ENCODE measurements at regions not wholly inside any gene's neighbourhood (a gene's known extent, or its start where the extent isn't known, plus 50 kb on each side); places are given as distances from the start of the nearest gene placed in this dataset.
"Not testable (repeated sequence)": the region's sequence is repeated elsewhere in the genome, so short reads cannot be mapped to it uniquely, and the experiment has no call there.

DNA sequence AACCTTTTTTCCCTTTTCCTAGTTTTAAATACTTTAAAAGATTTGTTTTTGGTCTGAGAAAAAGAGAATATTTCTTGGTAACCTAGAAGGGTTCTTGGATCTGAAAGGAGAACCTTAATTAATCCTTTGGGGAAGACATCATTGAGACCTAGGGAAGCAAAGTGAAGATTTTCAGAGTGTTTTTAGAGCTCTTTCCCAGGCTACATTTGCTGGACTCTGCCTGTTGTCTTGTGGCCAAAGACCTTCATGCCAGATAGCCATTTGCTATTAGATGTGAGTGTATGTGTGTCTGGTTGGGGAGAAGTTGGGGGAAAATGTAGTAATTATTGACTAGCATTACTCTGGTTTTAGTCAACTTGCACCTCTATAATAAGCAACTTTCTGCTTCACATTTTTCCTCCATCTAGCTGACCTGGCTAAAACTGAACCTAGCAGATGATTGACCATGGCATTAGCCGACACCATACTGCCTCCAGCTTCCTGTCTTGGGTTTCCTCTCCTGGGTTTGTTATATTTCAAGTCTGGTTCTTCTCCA, 239.1 kb downstream of the USP25 start:
- no peaks in the 10 kb centered on the region for H3K4me1 ChIP-seq (ENCODE audit: control insufficient read depth in 2 of 2, insufficient read depth in 2 of 2, low read length in 2 of 2)
- H3K27me3 ChIP-seq (ENCODE audit: control insufficient read depth in 2 of 2, insufficient read depth in 1 of 2, low read length in 1 of 2): no peaks in the 10 kb centered on the region
- no peak for DNase-seq (ENCODE audit: low read depth in 6 of 9, low spot score in 9 of 9)
- no peak overlapping the region for H3K4me3 ChIP-seq (ENCODE audit: low read length in 2 of 2)
- WGBS: 89% methylated on average over 1 of the region's 1 CpG
- H3K27ac ChIP-seq (ENCODE audit: low read depth in 1 of 2, low read length in 1 of 2): no peak overlapping the region
- H3K36me3 ChIP-seq (ENCODE audit: control insufficient read depth in 2 of 2, insufficient read depth in 2 of 2, low read length in 1 of 2): no peaks in the 10 kb centered on the region
- no peaks in the 10 kb centered on the region for H3K9me3 ChIP-seq (ENCODE audit: control insufficient read depth in 2 of 2, insufficient read depth in 1 of 2, low read length in 1 of 2)

DNA sequence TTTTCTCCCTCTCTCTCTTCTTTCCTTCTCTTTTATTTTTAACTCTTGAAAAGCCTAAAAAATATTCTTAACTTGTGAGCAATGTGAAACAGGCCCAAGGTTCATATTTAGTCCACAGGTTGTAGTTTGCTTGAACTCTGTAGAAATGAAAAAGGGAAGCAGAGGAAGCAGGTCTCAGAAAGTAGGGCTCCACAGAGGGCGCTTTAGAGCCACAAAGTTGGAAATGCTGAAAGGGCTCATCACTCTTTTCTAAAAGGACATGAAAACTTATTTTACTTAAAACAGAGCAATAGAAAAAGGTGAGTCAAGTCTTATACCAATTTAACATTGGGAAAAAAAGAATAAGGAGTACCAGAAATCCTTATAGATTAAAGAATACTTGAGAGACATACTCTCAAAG, 247.0 kb downstream of the USP25 start:
- no peaks in the 10 kb centered on the region for H3K9me3 ChIP-seq (ENCODE audit: control insufficient read depth in 2 of 2, insufficient read depth in 1 of 2, low read length in 1 of 2)
- WGBS: 84% methylated on average over 1 of the region's 1 CpG
- H3K4me3 ChIP-seq (ENCODE audit: low read length in 2 of 2): no peak overlapping the region
- DNase-seq (ENCODE audit: low read depth in 6 of 9, low spot score in 9 of 9): no peak
- H3K36me3 ChIP-seq (ENCODE audit: control insufficient read depth in 2 of 2, insufficient read depth in 2 of 2, low read length in 1 of 2): no peaks in the 10 kb centered on the region
- no peak overlapping the region for H3K27ac ChIP-seq (ENCODE audit: low read depth in 1 of 2, low read length in 1 of 2)
- no peaks in the 10 kb centered on the region for H3K27me3 ChIP-seq (ENCODE audit: control insufficient read depth in 2 of 2, insufficient read depth in 1 of 2, low read length in 1 of 2)
- no peaks in the 10 kb centered on the region for H3K4me1 ChIP-seq (ENCODE audit: control insufficient read depth in 2 of 2, insufficient read depth in 2 of 2, low read length in 2 of 2)

- Histone ChIP-seq H3K36me3 (ENCODE audit: control insufficient read depth in 2 of 2, insufficient read depth in 2 of 2, low read length in 1 of 2) (no peaks in the 10 kb centered on the region), H3K4me1 (ENCODE audit: control insufficient read depth in 2 of 2, insufficient read depth in 2 of 2, low read length in 2 of 2) (no peaks in the 10 kb centered on the region), H3K9me3 (ENCODE audit: control insufficient read depth in 2 of 2, insufficient read depth in 1 of 2, low read length in 1 of 2) (no peaks in the 10 kb centered on the region), H3K27ac (ENCODE audit: low read depth in 1 of 2, low read length in 1 of 2) (no peak overlapping the region), H3K27me3 (ENCODE audit: control insufficient read depth in 2 of 2, insufficient read depth in 1 of 2, low read length in 1 of 2) (no peaks in the 10 kb centered on the region), H3K4me3 (ENCODE audit: low read length in 2 of 2) (no peak overlapping the region)
- no peak for DNase-seq (ENCODE audit: low read depth in 6 of 9, low spot score in 9 of 9)
- 89% methylated on average over 3 of the region's 3 CpGs for WGBS
Measured at GRCh38 chr21:15978215-15978738, 248.5 kb downstream of the USP25 start.

DNA sequence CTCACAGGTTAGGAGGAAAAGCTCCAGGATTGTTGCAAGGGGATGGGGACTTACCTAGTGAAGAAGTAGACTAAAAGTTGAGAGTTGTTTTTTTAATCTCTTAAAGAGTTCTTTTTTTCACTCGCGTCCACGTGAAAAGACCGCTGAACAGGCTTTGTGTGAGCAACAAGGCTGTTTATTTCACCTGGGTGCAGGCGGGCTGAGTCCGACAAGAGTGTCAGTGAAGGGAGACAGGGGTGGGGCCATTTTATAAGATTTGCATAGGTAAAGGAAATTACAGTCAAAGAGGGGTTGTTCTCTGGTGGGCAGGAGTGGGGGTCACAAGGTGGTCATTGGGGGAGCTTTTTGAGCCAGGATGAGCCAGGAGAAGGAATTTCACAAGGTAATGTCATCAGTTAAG, 249.7 kb downstream of the USP25 start:
- not testable (repeated sequence) for H3K9me3 ChIP-seq (ENCODE audit: control insufficient read depth in 2 of 2, insufficient read depth in 1 of 2, low read length in 1 of 2); H3K27me3 ChIP-seq (ENCODE audit: control insufficient read depth in 2 of 2, insufficient read depth in 1 of 2, low read length in 1 of 2); H3K36me3 ChIP-seq (ENCODE audit: control insufficient read depth in 2 of 2, insufficient read depth in 2 of 2, low read length in 1 of 2); H3K4me1 ChIP-seq (ENCODE audit: control insufficient read depth in 2 of 2, insufficient read depth in 2 of 2, low read length in 2 of 2); H3K4me3 ChIP-seq (ENCODE audit: low read length in 2 of 2); H3K27ac ChIP-seq (ENCODE audit: low read depth in 1 of 2, low read length in 1 of 2); DNase-seq (ENCODE audit: low read depth in 6 of 9, low spot score in 9 of 9)
- WGBS: 98% methylated on average over 6 of the region's 6 CpGs

DNA sequence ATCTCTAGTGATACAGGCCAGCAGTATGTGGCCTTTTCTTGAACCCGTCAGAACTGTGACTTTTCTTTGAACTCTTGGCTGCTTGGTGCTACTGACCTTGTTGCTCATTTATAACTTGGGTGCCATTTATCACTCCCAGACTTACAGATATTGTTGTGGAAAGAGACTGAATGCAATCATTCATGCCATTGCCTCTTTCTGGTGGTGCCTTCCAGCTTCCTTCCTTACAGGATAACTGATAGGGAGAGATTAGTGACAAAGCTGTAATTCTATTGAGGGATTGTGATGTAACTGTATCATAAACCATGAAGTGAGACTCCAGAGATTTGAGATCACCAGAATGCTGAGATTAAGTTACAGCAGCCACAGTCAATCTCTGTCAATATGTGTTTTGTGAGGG, 256.5 kb downstream of the USP25 start:
- Histone ChIP-seq H3K9me3 (ENCODE audit: control insufficient read depth in 2 of 2, insufficient read depth in 1 of 2, low read length in 1 of 2) (no peaks in the 10 kb centered on the region), H3K27ac (ENCODE audit: low read depth in 1 of 2, low read length in 1 of 2) (no peak overlapping the region), H3K36me3 (ENCODE audit: control insufficient read depth in 2 of 2, insufficient read depth in 2 of 2, low read length in 1 of 2) (no peaks in the 10 kb centered on the region), H3K4me3 (ENCODE audit: low read length in 2 of 2) (no peak overlapping the region), H3K27me3 (ENCODE audit: control insufficient read depth in 2 of 2, insufficient read depth in 1 of 2, low read length in 1 of 2) (no peaks in the 10 kb centered on the region), H3K4me1 (ENCODE audit: control insufficient read depth in 2 of 2, insufficient read depth in 2 of 2, low read length in 2 of 2) (no peaks in the 10 kb centered on the region)
- WGBS: 74% methylated on average over 1 of the region's 1 CpG
- no peak for DNase-seq (ENCODE audit: low read depth in 6 of 9, low spot score in 9 of 9)

- 90% methylated on average over 1 of the region's 1 CpG for WGBS
- DNase-seq (ENCODE audit: low read depth in 6 of 9, low spot score in 9 of 9): no peak
- Histone ChIP-seq H3K4me3 (ENCODE audit: low read length in 2 of 2) (no peak overlapping the region), H3K27ac (ENCODE audit: low read depth in 1 of 2, low read length in 1 of 2) (no peak overlapping the region), H3K36me3 (ENCODE audit: control insufficient read depth in 2 of 2, insufficient read depth in 2 of 2, low read length in 1 of 2) (no peaks in the 10 kb centered on the region), H3K27me3 (ENCODE audit: control insufficient read depth in 2 of 2, insufficient read depth in 1 of 2, low read length in 1 of 2) (no peaks in the 10 kb centered on the region), H3K4me1 (ENCODE audit: control insufficient read depth in 2 of 2, insufficient read depth in 2 of 2, low read length in 2 of 2) (no peaks in the 10 kb centered on the region), H3K9me3 (ENCODE audit: control insufficient read depth in 2 of 2, insufficient read depth in 1 of 2, low read length in 1 of 2) (no peaks in the 10 kb centered on the region)
Measured at GRCh38 chr21:15992171-15992570, 262.4 kb downstream of the USP25 start.

DNA sequence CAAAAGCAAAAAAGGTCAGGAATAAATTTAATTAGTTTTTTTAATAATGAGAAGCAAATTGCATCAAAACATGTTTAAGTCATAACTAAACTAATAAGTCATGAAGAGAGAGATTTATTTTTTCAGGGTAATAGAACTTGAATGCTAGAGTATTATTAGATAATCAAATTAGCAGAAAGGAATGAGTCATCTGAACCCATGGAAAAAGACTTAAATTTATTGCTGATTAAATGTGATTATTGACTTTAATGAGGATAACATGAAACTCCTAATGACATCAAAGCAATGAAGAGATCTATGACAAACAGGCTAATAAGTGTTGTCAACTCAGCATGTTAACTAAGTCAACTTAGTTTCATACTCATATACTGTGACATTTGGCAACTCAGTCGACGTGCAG, 264.2 kb downstream of the USP25 start:
- Histone ChIP-seq H3K4me1 (ENCODE audit: control insufficient read depth in 2 of 2, insufficient read depth in 2 of 2, low read length in 2 of 2) (no peaks in the 10 kb centered on the region), H3K27me3 (ENCODE audit: control insufficient read depth in 2 of 2, insufficient read depth in 1 of 2, low read length in 1 of 2) (no peaks in the 10 kb centered on the region), H3K27ac (ENCODE audit: low read depth in 1 of 2, low read length in 1 of 2) (no peak overlapping the region), H3K9me3 (ENCODE audit: control insufficient read depth in 2 of 2, insufficient read depth in 1 of 2, low read length in 1 of 2) (no peaks in the 10 kb centered on the region), H3K36me3 (ENCODE audit: control insufficient read depth in 2 of 2, insufficient read depth in 2 of 2, low read length in 1 of 2) (no peaks in the 10 kb centered on the region), H3K4me3 (ENCODE audit: low read length in 2 of 2) (no peak overlapping the region)
- DNase-seq (ENCODE audit: low read depth in 6 of 9, low spot score in 9 of 9): no peak
- 93% methylated on average over 2 of the region's 2 CpGs for WGBS

DNA sequence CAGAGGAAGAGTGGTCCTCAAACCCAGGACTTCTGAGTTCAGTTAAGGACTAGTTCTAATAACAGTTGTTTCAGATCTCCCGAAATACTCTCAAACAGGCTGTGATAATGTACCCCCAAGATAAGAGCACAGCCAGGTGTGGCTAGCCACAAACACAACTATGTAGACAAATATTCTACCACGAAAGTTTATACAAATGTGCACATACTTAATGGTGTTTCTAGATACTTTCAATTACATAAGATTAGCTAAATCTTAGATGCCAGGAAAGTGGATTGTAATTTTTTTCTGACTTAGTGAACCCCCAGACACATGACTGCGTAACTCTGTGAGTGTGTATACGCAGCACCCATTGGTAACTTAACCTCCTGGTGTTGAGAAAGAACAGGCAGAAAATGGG, 270.0 kb downstream of the USP25 start:
- H3K4me1 ChIP-seq (ENCODE audit: control insufficient read depth in 2 of 2, insufficient read depth in 2 of 2, low read length in 2 of 2): no peaks in the 10 kb centered on the region
- H3K36me3 ChIP-seq (ENCODE audit: control insufficient read depth in 2 of 2, insufficient read depth in 2 of 2, low read length in 1 of 2): no peaks in the 10 kb centered on the region
- no peaks in the 10 kb centered on the region for H3K9me3 ChIP-seq (ENCODE audit: control insufficient read depth in 2 of 2, insufficient read depth in 1 of 2, low read length in 1 of 2)
- no peak overlapping the region for H3K4me3 ChIP-seq (ENCODE audit: low read length in 2 of 2)
- no peaks in the 10 kb centered on the region for H3K27me3 ChIP-seq (ENCODE audit: control insufficient read depth in 2 of 2, insufficient read depth in 1 of 2, low read length in 1 of 2)
- no peak for DNase-seq (ENCODE audit: low read depth in 6 of 9, low spot score in 9 of 9)
- 91% methylated on average over 4 of the region's 4 CpGs for WGBS
- no peak overlapping the region for H3K27ac ChIP-seq (ENCODE audit: low read depth in 1 of 2, low read length in 1 of 2)

DNA sequence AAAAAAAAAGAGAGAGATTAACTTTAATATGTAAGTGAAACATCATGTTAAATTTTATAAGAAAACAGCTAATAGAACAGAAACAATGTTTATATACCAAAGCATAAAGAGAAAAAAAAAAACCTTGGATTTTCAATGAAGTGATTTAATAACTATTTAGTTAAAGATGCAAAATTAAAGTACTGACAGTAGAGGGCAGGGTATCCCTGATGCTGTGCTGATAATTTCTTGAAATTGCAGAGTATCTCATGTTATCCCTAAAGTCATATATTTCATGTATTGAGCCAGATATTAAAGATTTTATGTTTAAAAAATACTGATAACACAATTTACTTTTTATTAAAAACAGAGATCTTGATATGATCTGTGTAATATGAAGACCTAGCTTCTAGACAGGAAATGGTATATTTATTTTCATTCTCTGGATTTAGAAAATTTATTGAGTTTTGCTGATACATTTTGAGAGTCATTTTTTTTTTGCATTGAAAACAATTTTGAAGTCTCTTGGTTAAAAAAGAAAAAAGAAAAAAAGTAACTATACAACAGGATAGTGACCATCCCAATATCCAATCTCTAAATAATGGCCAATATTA, 273.2 kb downstream of the USP25 start:
- Histone ChIP-seq H3K4me1 (ENCODE audit: control insufficient read depth in 2 of 2, insufficient read depth in 2 of 2, low read length in 2 of 2) (no peaks in the 10 kb centered on the region), H3K9me3 (ENCODE audit: control insufficient read depth in 2 of 2, insufficient read depth in 1 of 2, low read length in 1 of 2) (no peaks in the 10 kb centered on the region), H3K36me3 (ENCODE audit: control insufficient read depth in 2 of 2, insufficient read depth in 2 of 2, low read length in 1 of 2) (no peaks in the 10 kb centered on the region), H3K27me3 (ENCODE audit: control insufficient read depth in 2 of 2, insufficient read depth in 1 of 2, low read length in 1 of 2) (no peaks in the 10 kb centered on the region), H3K4me3 (ENCODE audit: low read length in 2 of 2) (no peak overlapping the region), H3K27ac (ENCODE audit: low read depth in 1 of 2, low read length in 1 of 2) (no peak overlapping the region)
- no peak for DNase-seq (ENCODE audit: low read depth in 6 of 9, low spot score in 9 of 9)
